ENCODE measurements at regions not wholly inside any gene's neighbourhood (a gene's known extent, or its start where the extent isn't known, plus 50 kb on each side); places are given as distances from the start of the nearest gene placed in this dataset.

GRCh38 chr12:131486451-131487230, 224.2 kb upstream of the SFSWAP start:
- Mint-ChIP-seq H3K4me3 (no peak overlapping the region), H3K36me3 (ENCODE audit: low read depth) (no peaks in the 10 kb centered on the region), H3K4me1 (peaks cover 5% of the 10 kb centered on the region), H3K9me3 (no peaks in the 10 kb centered on the region), H3K27me3 (ENCODE audit: low read depth) (peaks cover 2% of the 10 kb centered on the region), H3K27ac (ENCODE audit: unreplicated experiment) (no peak overlapping the region)
- TF ChIP-seq, protein P1, sequence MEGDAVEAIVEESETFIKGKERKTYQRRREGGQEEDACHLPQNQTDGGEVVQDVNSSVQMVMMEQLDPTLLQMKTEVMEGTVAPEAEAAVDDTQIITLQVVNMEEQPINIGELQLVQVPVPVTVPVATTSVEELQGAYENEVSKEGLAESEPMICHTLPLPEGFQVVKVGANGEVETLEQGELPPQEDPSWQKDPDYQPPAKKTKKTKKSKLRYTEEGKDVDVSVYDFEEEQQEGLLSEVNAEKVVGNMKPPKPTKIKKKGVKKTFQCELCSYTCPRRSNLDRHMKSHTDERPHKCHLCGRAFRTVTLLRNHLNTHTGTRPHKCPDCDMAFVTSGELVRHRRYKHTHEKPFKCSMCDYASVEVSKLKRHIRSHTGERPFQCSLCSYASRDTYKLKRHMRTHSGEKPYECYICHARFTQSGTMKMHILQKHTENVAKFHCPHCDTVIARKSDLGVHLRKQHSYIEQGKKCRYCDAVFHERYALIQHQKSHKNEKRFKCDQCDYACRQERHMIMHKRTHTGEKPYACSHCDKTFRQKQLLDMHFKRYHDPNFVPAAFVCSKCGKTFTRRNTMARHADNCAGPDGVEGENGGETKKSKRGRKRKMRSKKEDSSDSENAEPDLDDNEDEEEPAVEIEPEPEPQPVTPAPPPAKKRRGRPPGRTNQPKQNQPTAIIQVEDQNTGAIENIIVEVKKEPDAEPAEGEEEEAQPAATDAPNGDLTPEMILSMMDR (conservative IDR thresholded peaks at IDR 0.05): no peak
- DNase-seq (ENCODE audit: low read depth, low spot score): no peak

DNA sequence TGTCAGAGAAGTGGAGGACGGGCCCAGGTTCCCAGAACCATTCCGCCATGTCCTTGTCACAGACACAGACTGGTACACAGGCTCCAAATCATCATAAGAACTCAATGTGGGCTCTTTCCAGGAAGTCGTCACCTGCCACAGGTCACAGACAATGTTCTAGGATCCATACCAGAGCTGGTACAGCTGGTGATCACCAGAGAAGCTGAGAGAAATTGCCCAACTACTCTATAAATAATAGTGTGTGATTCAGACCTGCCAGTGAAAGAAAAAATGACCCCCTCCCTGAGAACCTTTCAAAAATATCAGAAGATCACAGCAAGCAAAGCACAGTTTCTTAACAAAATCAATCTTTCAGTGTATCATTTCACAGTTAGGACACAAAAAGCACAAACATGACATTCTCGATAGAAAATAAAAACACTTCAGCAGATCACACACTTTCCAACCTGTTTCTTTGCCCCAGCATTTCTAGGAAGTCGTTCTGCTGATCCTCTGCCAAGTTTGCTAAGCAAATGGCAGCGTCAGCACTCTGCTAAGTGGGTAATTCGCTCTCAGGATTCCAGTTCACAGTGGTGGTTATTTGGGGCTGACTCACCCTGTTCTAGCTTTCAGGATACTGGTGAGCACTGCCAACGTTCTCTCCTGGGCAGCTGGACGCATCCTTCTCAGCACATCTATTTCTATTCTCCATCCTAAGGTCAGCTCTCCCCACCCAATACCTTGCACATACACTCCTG, 223.3 kb upstream of the SFSWAP start:
- H3K27ac Mint-ChIP-seq (ENCODE audit: unreplicated experiment): peak overlapping the region; percentile 69
- no peak overlapping the region for H3K4me3 Mint-ChIP-seq
- peaks cover 5% of the 10 kb centered on the region for H3K4me1 Mint-ChIP-seq
- DNase-seq (ENCODE audit: low read depth, low spot score): no peak
- peaks cover 2% of the 10 kb centered on the region for H3K27me3 Mint-ChIP-seq (ENCODE audit: low read depth)
- TF ChIP-seq, protein P1 (conservative IDR thresholded peaks at IDR 0.05): no peak
- no peaks in the 10 kb centered on the region for H3K9me3 Mint-ChIP-seq
- no peaks in the 10 kb centered on the region for H3K36me3 Mint-ChIP-seq (ENCODE audit: low read depth)

DNA sequence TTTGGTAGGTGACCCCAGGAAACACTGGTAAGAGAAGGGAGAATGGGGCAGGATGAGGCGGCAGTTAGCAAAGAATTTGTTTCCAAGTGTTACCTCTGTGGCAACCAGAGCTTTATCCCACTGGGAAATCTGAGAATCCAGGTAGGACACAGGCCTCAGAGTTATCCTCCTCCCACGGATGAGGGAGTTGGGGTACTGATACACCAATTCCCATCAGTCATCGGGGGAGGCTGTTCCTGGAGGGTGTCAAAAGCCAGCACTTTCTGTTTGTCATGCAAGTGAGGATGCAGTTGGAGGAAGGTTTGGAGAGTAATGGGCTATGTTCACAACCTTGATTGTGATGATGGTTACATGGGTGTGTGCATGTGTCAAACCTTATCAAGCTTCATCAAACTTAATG, 221.2 kb upstream of the SFSWAP start:
- Mint-ChIP-seq H3K36me3 (ENCODE audit: low read depth) (no peaks in the 10 kb centered on the region), H3K27me3 (ENCODE audit: low read depth) (peaks cover 2% of the 10 kb centered on the region), H3K4me3 (no peak overlapping the region), H3K9me3 (no peaks in the 10 kb centered on the region), H3K4me1 (peaks cover under 1% of the 10 kb centered on the region), H3K27ac (ENCODE audit: unreplicated experiment) (no peak overlapping the region)
- TF ChIP-seq, protein P1 (conservative IDR thresholded peaks at IDR 0.05): no peak
- no peak for DNase-seq (ENCODE audit: low read depth, low spot score)

DNA sequence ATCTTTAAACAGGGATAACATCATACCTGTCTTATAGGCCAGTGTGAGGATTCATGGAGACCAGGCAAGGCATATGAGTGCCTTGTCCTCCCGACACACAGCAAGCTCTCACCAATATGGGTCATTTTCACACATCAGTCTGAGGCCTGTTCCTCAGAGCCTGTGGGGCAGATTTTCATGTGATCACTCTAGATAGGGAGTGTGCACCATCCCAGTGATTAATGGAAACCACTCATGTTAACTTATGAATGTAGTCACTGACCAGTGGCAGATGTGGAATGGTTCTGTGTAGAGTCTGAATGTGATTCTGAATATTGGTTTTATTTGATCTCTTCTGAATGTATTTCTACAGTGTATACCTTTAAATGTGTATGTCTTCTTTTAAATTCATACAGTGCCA, 219.7 kb upstream of the SFSWAP start:
- no peak overlapping the region for H3K4me3 Mint-ChIP-seq
- H3K9me3 Mint-ChIP-seq: no peaks in the 10 kb centered on the region
- H3K27ac Mint-ChIP-seq (ENCODE audit: unreplicated experiment): no peak overlapping the region
- H3K36me3 Mint-ChIP-seq (ENCODE audit: low read depth): no peaks in the 10 kb centered on the region
- TF ChIP-seq, protein P1 (conservative IDR thresholded peaks at IDR 0.05): no peak
- no peak for DNase-seq (ENCODE audit: low read depth, low spot score)
- peaks cover 2% of the 10 kb centered on the region for H3K27me3 Mint-ChIP-seq (ENCODE audit: low read depth)
- no peaks in the 10 kb centered on the region for H3K4me1 Mint-ChIP-seq

DNA sequence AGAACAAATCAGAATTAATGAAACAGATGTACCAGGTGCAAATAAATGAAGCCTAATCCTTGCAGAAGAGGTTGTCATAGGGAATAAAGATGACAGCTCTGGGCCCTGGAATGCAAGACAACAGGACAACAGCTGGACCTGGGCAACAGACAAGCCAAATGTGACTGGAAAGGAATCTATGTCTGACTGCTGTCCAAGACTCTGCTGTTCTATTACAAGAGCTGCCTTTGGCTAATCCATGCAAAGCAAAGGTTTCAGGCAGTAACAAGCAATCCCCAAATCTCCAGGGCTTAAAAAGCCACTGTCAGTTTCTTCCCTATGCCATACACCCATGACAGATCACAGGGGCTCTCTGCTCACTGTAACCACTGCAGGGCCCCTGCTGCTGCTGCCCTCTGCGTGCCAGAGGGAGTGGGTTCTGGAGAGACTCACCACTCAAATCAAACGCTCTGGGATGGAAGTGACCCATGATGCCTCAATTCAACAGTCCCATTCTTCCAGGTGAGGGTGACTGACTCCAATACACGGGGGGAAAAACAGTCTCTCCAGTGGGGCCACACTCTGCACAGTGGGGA, 218.9 kb upstream of the SFSWAP start:
- Mint-ChIP-seq H3K4me3 (no peak overlapping the region), H3K4me1 (no peaks in the 10 kb centered on the region), H3K9me3 (no peaks in the 10 kb centered on the region), H3K27ac (ENCODE audit: unreplicated experiment) (no peak overlapping the region), H3K27me3 (ENCODE audit: low read depth) (peaks cover 2% of the 10 kb centered on the region), H3K36me3 (ENCODE audit: low read depth) (no peaks in the 10 kb centered on the region)
- TF ChIP-seq, protein P1 (conservative IDR thresholded peaks at IDR 0.05): no peak
- DNase-seq (ENCODE audit: low read depth, low spot score): no peak

All from neural crest cell (in vitro differentiated cells).